Natural killer cell (primary cell): ENCODE measurements at regions not wholly inside any gene's neighbourhood (a gene's known extent, or its start where the extent isn't known, plus 50 kb on each side); places are given as distances from the start of the nearest gene placed in this dataset.

ENCODE experiments used
- ATAC-seq, 3 donors: fragments of 150-1000 bp in 2 of 3; fragments of 200-7000 bp in 1 of 3; cut with Tn5 transposase; 1 replicate in 1 of 3; 2 replicates in 2 of 3; pipeline ENCODE4 v1.10.0; 2021; ENCODE audit warnings: mild to moderate bottlenecking in 2 of 3, moderate library complexity in 2 of 3
- DNase-seq, 2 donors: peaks; one replicate each; pipeline versions ENCODE4 v3.0.0 to v3.0.0-alpha.2; 2013 to 2021; ENCODE audit warnings: mixed read lengths in 1 of 2
- H3K27ac ChIP-seq: one replicate; pipeline ENCODE4 v1.5.1; 2013; ENCODE audit warnings: mild to moderate bottlenecking, low read length
- H3K27me3 ChIP-seq: one replicate; pipeline ENCODE4 v1.6.1; 2013; ENCODE audit warnings: low read length; ENCODE audit not compliant: control insufficient read depth, insufficient read depth
- H3K36me3 ChIP-seq: one replicate; pipeline ENCODE4 v1.6.1; 2013; ENCODE audit warnings: low read length; ENCODE audit not compliant: control insufficient read depth, insufficient read depth
- H3K4me1 ChIP-seq: one replicate; pipeline ENCODE4 v1.6.1; 2013; ENCODE audit warnings: low read length; ENCODE audit not compliant: control insufficient read depth, insufficient read depth
- H3K4me3 ChIP-seq: one replicate; pipeline ENCODE4 v1.5.1; 2013; ENCODE audit warnings: low read length
- H3K9me3 ChIP-seq: one replicate; pipeline ENCODE4 v1.6.1; 2013; ENCODE audit warnings: low read length; ENCODE audit not compliant: control insufficient read depth, insufficient read depth
- H3K27ac Mint-ChIP-seq, 2 donors: one replicate each; pipeline ENCODE4 v1.8.0; 2022; ENCODE audit warnings: mild to moderate bottlenecking in 2 of 2, mixed read lengths in 2 of 2, moderate library complexity in 1 of 2
- H3K27me3 Mint-ChIP-seq, 2 donors: one replicate each; pipeline ENCODE4 v1.8.0; 2022; ENCODE audit warnings: low read depth in 2 of 2, mixed read lengths in 2 of 2
- H3K36me3 Mint-ChIP-seq: one replicate; pipeline ENCODE4 v1.8.0; 2022; ENCODE audit warnings: mixed read lengths
- H3K4me1 Mint-ChIP-seq, 2 donors: one replicate each; pipeline ENCODE4 v1.8.0; 2022; ENCODE audit warnings: mixed read lengths in 2 of 2
- H3K4me3 Mint-ChIP-seq: one replicate; pipeline ENCODE4 v1.8.0; 2022; ENCODE audit warnings: mild to moderate bottlenecking, moderate library complexity, mixed read lengths
- H3K9me3 Mint-ChIP-seq, 2 donors: one replicate each; pipeline ENCODE4 v1.8.0; 2022; ENCODE audit warnings: mixed read lengths in 2 of 2
- WGBS: methylation state at CpG from one replicate; pipeline ENCODE4 v1.1.7; 2013; ENCODE audit warnings: missing lambda C conversion rate; ENCODE audit not compliant: insufficient coverage; 5-methylcytosine and 5-hydroxymethylcytosine counted together
- intact Hi-C: fragments of 100-400 bp; cut with micrococcal nuclease; formaldehyde crosslinking; loops from one replicate; pipeline ENCODE4 v1.14.2; 2022
- TF ChIP-seq, protein P1 (sequence below): fragments of 200-600 bp; IDR thresholded peaks from one replicate; pipeline ENCODE4 v1.8.0; 2022; ENCODE audit warnings: antibody characterized with exemption

DNA sequence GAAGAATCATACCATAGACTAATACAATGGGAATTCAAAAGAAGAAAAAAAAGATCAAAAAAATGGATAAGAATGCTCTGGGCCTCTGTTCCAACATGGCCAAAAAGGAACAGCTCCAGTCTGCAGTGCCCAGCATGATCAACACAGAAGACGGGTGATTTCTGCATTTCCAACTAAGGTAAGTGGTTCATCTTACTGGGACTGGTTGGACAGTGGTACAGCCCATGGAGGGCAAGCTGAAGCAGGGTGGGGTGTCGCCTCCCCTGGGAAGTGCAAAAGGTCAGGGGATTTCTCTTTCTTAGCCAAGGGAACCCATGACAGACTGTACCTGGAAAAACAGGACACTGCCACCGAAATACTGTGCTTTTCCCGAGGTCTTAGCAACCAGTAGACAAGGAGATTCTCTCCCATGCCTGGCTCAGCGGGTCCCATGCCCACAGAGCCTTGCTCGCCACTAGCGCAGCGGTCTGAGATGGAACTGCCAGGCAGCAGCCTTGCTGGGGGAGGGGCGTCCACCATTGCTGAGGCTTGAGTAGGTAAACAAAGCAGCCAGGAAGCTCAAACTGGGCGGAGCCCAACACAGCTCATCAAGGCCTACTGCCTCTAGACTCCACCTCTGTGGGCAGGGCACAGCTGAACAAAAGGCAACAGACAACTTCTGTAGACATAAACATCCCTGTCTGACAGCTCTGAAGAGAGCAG is 428.4 kb downstream of the MN1 start:
- TF ChIP-seq, protein P1, sequence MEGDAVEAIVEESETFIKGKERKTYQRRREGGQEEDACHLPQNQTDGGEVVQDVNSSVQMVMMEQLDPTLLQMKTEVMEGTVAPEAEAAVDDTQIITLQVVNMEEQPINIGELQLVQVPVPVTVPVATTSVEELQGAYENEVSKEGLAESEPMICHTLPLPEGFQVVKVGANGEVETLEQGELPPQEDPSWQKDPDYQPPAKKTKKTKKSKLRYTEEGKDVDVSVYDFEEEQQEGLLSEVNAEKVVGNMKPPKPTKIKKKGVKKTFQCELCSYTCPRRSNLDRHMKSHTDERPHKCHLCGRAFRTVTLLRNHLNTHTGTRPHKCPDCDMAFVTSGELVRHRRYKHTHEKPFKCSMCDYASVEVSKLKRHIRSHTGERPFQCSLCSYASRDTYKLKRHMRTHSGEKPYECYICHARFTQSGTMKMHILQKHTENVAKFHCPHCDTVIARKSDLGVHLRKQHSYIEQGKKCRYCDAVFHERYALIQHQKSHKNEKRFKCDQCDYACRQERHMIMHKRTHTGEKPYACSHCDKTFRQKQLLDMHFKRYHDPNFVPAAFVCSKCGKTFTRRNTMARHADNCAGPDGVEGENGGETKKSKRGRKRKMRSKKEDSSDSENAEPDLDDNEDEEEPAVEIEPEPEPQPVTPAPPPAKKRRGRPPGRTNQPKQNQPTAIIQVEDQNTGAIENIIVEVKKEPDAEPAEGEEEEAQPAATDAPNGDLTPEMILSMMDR, result no peak
- H3K4me3 Mint-ChIP-seq, result no peak overlapping the region

DNA sequence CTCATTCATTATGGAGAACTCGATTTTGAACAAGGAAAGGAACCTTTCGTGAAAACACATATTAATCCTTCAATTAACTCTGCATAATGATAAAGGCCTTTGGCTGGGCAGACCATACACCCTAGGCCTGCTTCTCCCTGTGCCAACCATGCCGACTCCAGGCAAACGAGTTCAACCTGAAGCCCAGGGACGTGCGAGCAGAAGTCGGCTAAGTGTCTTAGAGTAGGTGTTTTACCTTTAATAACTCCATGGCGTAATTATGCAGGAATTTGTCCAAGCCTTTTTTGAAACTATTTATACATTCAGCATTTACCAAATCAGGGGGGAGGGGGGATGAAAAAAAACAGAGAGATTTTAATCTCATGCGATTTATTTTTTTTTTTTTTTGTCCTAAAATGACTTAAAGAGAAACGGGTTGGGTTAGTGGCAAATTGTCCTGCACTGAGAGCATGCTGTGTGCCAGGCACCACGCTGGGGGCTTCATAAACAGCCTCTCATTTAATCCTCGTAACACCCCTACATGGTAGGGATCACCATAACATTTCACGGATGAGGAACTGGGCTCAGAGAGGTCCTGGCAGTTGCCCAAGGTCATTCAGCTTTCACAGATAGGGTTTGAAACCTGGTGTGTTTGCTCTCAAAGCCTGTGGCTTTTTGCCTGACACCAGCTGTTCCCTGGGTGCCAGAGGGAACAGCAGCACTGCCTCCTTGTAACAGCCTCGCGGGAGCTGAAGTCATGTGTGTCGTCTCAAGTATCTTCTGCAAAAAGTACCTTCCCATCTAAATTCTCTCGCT is 423.9 kb downstream of the MN1 start:
- 88% methylated on average over 15 of the region's 17 CpGs for WGBS
- no peaks in the 10 kb centered on the region for H3K4me1 Mint-ChIP-seq
- Histone ChIP-seq H3K4me3 (no peak overlapping the region), H3K9me3 (no peaks in the 10 kb centered on the region), H3K27ac (no peak overlapping the region), H3K36me3 (no peaks in the 10 kb centered on the region), H3K4me1 (no peaks in the 10 kb centered on the region), H3K27me3 (no peaks in the 10 kb centered on the region)
- H3K27ac Mint-ChIP-seq, result no peak overlapping the region
- ATAC-seq (no peak), DNase-seq (no peak)
- TF ChIP-seq, protein P1, result no peak
- intact Hi-C loops, result no loop called here
- H3K9me3 Mint-ChIP-seq, result no peaks in the 10 kb centered on the region
- H3K36me3 Mint-ChIP-seq, result no peaks in the 10 kb centered on the region
- no peak overlapping the region for H3K4me3 Mint-ChIP-seq
- H3K27me3 Mint-ChIP-seq, result peaks cover 10 to 17% of the 10 kb centered on the region in 2 donors

More for the DNA sequence above, 428.4 kb downstream of the MN1 start:
- H3K4me1 ChIP-seq, result no peaks in the 10 kb centered on the region
- Mint-ChIP-seq H3K27ac (no peak overlapping the region), H3K4me1 (no peaks in the 10 kb centered on the region), H3K9me3 (no peaks in the 10 kb centered on the region), H3K36me3 (no peaks in the 10 kb centered on the region), H3K27me3 (peaks cover 16 to 24% of the 10 kb centered on the region in 2 donors)
- intact Hi-C loops, result no loop called here
- H3K36me3 ChIP-seq, result no peaks in the 10 kb centered on the region
- no peak overlapping the region for H3K4me3 ChIP-seq
- H3K27ac ChIP-seq, result no peak overlapping the region
- H3K9me3 ChIP-seq, result no peaks in the 10 kb centered on the region
- ATAC-seq (no peak), DNase-seq (no peak)
- H3K27me3 ChIP-seq, result no peaks in the 10 kb centered on the region
- WGBS, result 82% methylated on average over 10 of the region's 10 CpGs

DNA sequence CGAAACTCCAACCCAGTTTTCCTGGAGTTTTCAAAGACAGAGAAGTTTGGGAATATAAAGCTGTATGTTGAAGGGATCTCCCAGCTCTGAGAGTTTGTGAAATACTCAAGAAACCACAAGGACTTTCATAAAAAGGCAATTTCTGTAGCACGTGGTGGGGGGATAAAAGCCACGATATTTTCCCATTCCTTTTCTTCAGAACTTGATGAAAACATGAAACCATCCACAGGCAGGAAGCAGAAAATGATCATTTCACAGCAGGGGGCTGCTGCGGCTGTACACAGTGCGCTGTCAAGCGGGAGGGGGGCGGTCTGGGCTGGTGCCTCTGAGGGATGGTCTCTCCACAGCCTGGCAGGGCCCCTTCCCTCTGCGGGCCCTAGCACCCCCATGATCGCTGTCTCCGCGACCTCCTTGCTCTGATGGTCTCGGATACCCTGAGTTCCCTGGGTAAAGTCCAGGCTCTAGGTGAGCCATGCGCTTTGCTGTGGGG is 423.2 kb downstream of the MN1 start:
- Mint-ChIP-seq H3K4me3 (no peak overlapping the region), H3K27me3 (peaks cover 10 to 17% of the 10 kb centered on the region in 2 donors), H3K9me3 (no peaks in the 10 kb centered on the region), H3K4me1 (no peaks in the 10 kb centered on the region), H3K36me3 (no peaks in the 10 kb centered on the region), H3K27ac (no peak overlapping the region)
- H3K27ac ChIP-seq, result no peak overlapping the region
- H3K9me3 ChIP-seq, result no peaks in the 10 kb centered on the region
- H3K36me3 ChIP-seq, result no peaks in the 10 kb centered on the region
- WGBS, result 69% methylated on average over 12 of the region's 13 CpGs
- DNase-seq, result no peak
- intact Hi-C loops, result no loop called here
- no peaks in the 10 kb centered on the region for H3K4me1 ChIP-seq
- H3K27me3 ChIP-seq, result no peaks in the 10 kb centered on the region
- TF ChIP-seq, protein P1, result no peak
- H3K4me3 ChIP-seq, result no peak overlapping the region
- no peak for ATAC-seq
